ENCODE measurements at regions not wholly inside any gene's neighbourhood (a gene's known extent, or its start where the extent isn't known, plus 50 kb on each side); places are given as distances from the start of the nearest gene placed in this dataset.

- DNase-seq = no peak
- no peak overlapping the region for H3K4me3 Mint-ChIP-seq
- no peak overlapping the region for H3K27ac Mint-ChIP-seq
- no peaks in the 10 kb centered on the region for H3K27me3 Mint-ChIP-seq
- no peaks in the 10 kb centered on the region for H3K9me3 Mint-ChIP-seq
- intact Hi-C loops (cut with micrococcal nuclease) = no loop called here
- POLR2A ChIA-PET = no interaction called here
- H3K4me1 Mint-ChIP-seq = no peaks in the 10 kb centered on the region
- no peak for ATAC-seq (ENCODE audit: low read depth)
- no peak for TF ChIP-seq CTCF (IDR thresholded peaks at IDR 0.05)
- CTCF ChIA-PET = no interaction called here
- no peaks in the 10 kb centered on the region for H3K36me3 Mint-ChIP-seq (ENCODE audit: low read depth)
Measured at GRCh38 chr18:44325903-44326635, 354.6 kb upstream of the SETBP1 start.

- intact Hi-C loops (cut with micrococcal nuclease) = no loop called here
- peaks cover 2% of the 10 kb centered on the region for H3K27me3 Mint-ChIP-seq
- H3K9me3 Mint-ChIP-seq = peaks cover 7% of the 10 kb centered on the region
- no peak for DNase-seq
- ChIA-PET CTCF (no interaction called here), POLR2A (no interaction called here)
- no peaks in the 10 kb centered on the region for H3K4me1 Mint-ChIP-seq
- H3K4me3 Mint-ChIP-seq = no peak overlapping the region
- no peak overlapping the region for H3K27ac Mint-ChIP-seq
- no peaks in the 10 kb centered on the region for H3K36me3 Mint-ChIP-seq (ENCODE audit: low read depth)
- no peak for TF ChIP-seq CTCF (IDR thresholded peaks at IDR 0.05)
- ATAC-seq (ENCODE audit: low read depth) = no peak
Measured at GRCh38 chr18:44331656-44332570, 348.8 kb upstream of the SETBP1 start.

- Mint-ChIP-seq H3K27me3 (peaks cover under 1% of the 10 kb centered on the region), H3K27ac (no peak overlapping the region), H3K36me3 (ENCODE audit: low read depth) (no peaks in the 10 kb centered on the region), H3K4me3 (no peak overlapping the region), H3K9me3 (peaks cover 30% of the 10 kb centered on the region), H3K4me1 (peaks cover 6% of the 10 kb centered on the region)
- DNase-seq = no peak
- CTCF ChIA-PET = no interaction called here
- TF ChIP-seq CTCF (IDR thresholded peaks at IDR 0.05) = no peak
- POLR2A ChIA-PET = no interaction called here
- ATAC-seq (ENCODE audit: low read depth) = no peak
- intact Hi-C loops (cut with micrococcal nuclease) = no loop called here
Measured at GRCh38 chr18:44341759-44342158, 338.9 kb upstream of the SETBP1 start.

- H3K27me3 Mint-ChIP-seq = no peaks in the 10 kb centered on the region
- H3K36me3 Mint-ChIP-seq (ENCODE audit: low read depth) = no peaks in the 10 kb centered on the region
- peaks cover 27% of the 10 kb centered on the region for H3K9me3 Mint-ChIP-seq
- no peak for TF ChIP-seq CTCF (IDR thresholded peaks at IDR 0.05)
- CTCF ChIA-PET = no interaction called here
- no peak overlapping the region for H3K27ac Mint-ChIP-seq
- ATAC-seq (ENCODE audit: low read depth) (no peak), DNase-seq (no peak)
- H3K4me3 Mint-ChIP-seq = no peak overlapping the region
- peaks cover 6% of the 10 kb centered on the region for H3K4me1 Mint-ChIP-seq
- intact Hi-C loops (cut with micrococcal nuclease) = no loop called here
- POLR2A ChIA-PET = no interaction called here
Measured at GRCh38 chr18:44342162-44342561, 338.5 kb upstream of the SETBP1 start.

GRCh38 chr18:44342946-44343345 lies 337.7 kb upstream of the SETBP1 start:
- intact Hi-C loops (cut with micrococcal nuclease) = no loop called here
- Mint-ChIP-seq H3K4me3 (no peak overlapping the region), H3K4me1 (peaks cover 6% of the 10 kb centered on the region), H3K27me3 (no peaks in the 10 kb centered on the region), H3K9me3 (peaks cover 21% of the 10 kb centered on the region), H3K27ac (no peak overlapping the region), H3K36me3 (ENCODE audit: low read depth) (no peaks in the 10 kb centered on the region)
- DNase-seq (no peak), ATAC-seq (ENCODE audit: low read depth) (no peak)
- TF ChIP-seq CTCF (IDR thresholded peaks at IDR 0.05) = no peak
- CTCF ChIA-PET = no interaction called here
- POLR2A ChIA-PET = no interaction called here

Data from activated B cell treated with CpG ODN at 0.5 μM for 24 hours (primary cell).